OCI-LY1 (cell line): ENCODE measurements at regions not wholly inside any gene's neighbourhood (a gene's known extent, or its start where the extent isn't known, plus 50 kb on each side); places are given as distances from the start of the nearest gene placed in this dataset.

ENCODE experiments used
- H2AFZ ChIP-seq: fragments of 200-600 bp; sonication (generic), shearing (Covaris generic); 2 replicates; pipeline ENCODE4 v1.6.0; 2014; ENCODE audit warnings: antibody characterized with exemption, mild to moderate bottlenecking, low read length
- H3F3A ChIP-seq: fragments of 200-600 bp; sonication (generic), shearing (Covaris generic); 2 replicates; pipeline ENCODE4 v1.6.0; 2014; ENCODE audit warnings: mild to moderate bottlenecking, antibody characterized with exemption, low read length, moderate library complexity; ENCODE audit not compliant: insufficient read depth
- H3K27ac ChIP-seq: fragments of 200-600 bp; sonication (generic); 2 replicates; pipeline ENCODE4 v1.5.1; 2014; ENCODE audit warnings: low read length, mixed run types, mild to moderate bottlenecking, low read depth; ENCODE audit not compliant: poor library complexity, severe bottlenecking
- H3K27me3 ChIP-seq: fragments of 200-600 bp; sonication (generic); 2 replicates; pipeline ENCODE4 v1.6.0; 2014; ENCODE audit warnings: antibody characterized with exemption, mild to moderate bottlenecking, low read length, moderate library complexity; ENCODE audit not compliant: insufficient read depth
- H3K36me3 ChIP-seq: fragments of 200-600 bp; sonication (generic); 2 replicates; pipeline ENCODE4 v1.6.1; 2014; ENCODE audit warnings: mild to moderate bottlenecking, antibody characterized with exemption, low read length, moderate library complexity, mixed read lengths; ENCODE audit not compliant: insufficient read depth
- H3K4me1 ChIP-seq: fragments of 200-600 bp; sonication (generic); 2 replicates; pipeline ENCODE4 v1.5.1; 2014; ENCODE audit warnings: mild to moderate bottlenecking, low read length, moderate library complexity; ENCODE audit not compliant: insufficient read depth, severe bottlenecking
- H3K4me2 ChIP-seq: fragments of 200-600 bp; sonication (generic), shearing (Covaris generic); 2 replicates; pipeline ENCODE4 v1.6.1; 2014; ENCODE audit warnings: low read length
- H3K4me3 ChIP-seq: fragments of 200-600 bp; sonication (generic); 2 replicates; pipeline ENCODE4 v1.5.1; 2014; ENCODE audit warnings: low read length, low read depth, mild to moderate bottlenecking, mixed read lengths; ENCODE audit not compliant: poor library complexity, severe bottlenecking
- H3K79me2 ChIP-seq: fragments of 200-600 bp; shearing (Covaris generic); 2 replicates; pipeline ENCODE4 v1.6.1; 2016; ENCODE audit warnings: mixed run types, low read length, mixed read lengths; ENCODE audit not compliant: insufficient read depth
- H3K9ac ChIP-seq: fragments of 200-600 bp; sonication (generic), shearing (Covaris generic); 2 replicates; pipeline ENCODE4 v1.6.1; 2014; ENCODE audit warnings: mild to moderate bottlenecking, low read length, mixed read lengths
- H3K9me2 ChIP-seq: fragments of 200-600 bp; sonication (generic), shearing (Covaris generic); 2 replicates; pipeline ENCODE4 v1.6.1; 2014; ENCODE audit warnings: low read depth, mild to moderate bottlenecking, low read length, mixed read lengths
- H3K9me3 ChIP-seq: fragments of 200-600 bp; shearing (Covaris generic); 2 replicates; pipeline ENCODE4 v1.6.1; 2014; ENCODE audit warnings: low read length, mixed read lengths
- H4K20me1 ChIP-seq: fragments of 200-600 bp; sonication (generic), shearing (Covaris generic); 2 replicates; pipeline ENCODE4 v1.6.0; 2016; ENCODE audit warnings: mild to moderate bottlenecking, low read length; ENCODE audit not compliant: insufficient read depth
- EZH2 ChIP-seq: fragments of 200-600 bp; sonication (generic), shearing (Covaris generic); IDR thresholded peaks from 2 replicates; pipeline ENCODE4 v1.8.0; 2017; ENCODE audit warnings: borderline replicate concordance, mixed run types, mild to moderate bottlenecking, antibody characterized with exemption, low read length, moderate library complexity, mixed read lengths
- TF ChIP-seq, protein P1 (sequence below): fragments of 200-600 bp; sonication (generic), shearing (Covaris generic); IDR thresholded peaks from 2 replicates; pipeline ENCODE4 v1.5.1; 2017; ENCODE audit warnings: mild to moderate bottlenecking, antibody characterized with exemption, low read length, moderate library complexity, mixed read lengths

DNA sequence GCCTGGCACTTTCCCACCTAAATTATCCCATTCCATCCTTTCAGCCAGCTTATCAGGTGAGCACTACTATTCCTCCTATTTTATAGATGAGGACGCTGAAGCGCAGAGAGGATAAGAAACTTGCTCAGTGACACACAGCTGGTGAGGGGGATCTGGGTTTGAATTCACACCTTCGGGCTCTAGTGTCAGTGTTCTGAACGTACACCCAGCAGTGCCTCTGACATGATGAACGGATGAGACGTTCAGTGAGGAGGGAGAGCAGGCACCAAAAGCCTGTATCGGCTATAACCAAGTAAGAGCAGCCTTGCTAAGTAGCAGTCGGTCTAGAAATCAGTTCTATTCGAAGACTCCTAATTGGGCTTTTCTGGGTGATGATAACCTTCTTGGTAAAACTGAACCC, 167.0 kb downstream of the ASB1 start:
- no peak overlapping the region for H3K4me2 ChIP-seq
- H3K9me3 ChIP-seq: no peaks in the 10 kb centered on the region
- peaks cover 5% of the 10 kb centered on the region for H3K27me3 ChIP-seq
- no peaks in the 10 kb centered on the region for H3K79me2 ChIP-seq
- H4K20me1 ChIP-seq: no peaks in the 10 kb centered on the region
- no peaks in the 10 kb centered on the region for H3K4me1 ChIP-seq
- no peaks in the 10 kb centered on the region for H3F3A ChIP-seq
- H3K9me2 ChIP-seq: no peaks in the 10 kb centered on the region
- no peak for TF ChIP-seq EZH2
- TF ChIP-seq, protein P1, sequence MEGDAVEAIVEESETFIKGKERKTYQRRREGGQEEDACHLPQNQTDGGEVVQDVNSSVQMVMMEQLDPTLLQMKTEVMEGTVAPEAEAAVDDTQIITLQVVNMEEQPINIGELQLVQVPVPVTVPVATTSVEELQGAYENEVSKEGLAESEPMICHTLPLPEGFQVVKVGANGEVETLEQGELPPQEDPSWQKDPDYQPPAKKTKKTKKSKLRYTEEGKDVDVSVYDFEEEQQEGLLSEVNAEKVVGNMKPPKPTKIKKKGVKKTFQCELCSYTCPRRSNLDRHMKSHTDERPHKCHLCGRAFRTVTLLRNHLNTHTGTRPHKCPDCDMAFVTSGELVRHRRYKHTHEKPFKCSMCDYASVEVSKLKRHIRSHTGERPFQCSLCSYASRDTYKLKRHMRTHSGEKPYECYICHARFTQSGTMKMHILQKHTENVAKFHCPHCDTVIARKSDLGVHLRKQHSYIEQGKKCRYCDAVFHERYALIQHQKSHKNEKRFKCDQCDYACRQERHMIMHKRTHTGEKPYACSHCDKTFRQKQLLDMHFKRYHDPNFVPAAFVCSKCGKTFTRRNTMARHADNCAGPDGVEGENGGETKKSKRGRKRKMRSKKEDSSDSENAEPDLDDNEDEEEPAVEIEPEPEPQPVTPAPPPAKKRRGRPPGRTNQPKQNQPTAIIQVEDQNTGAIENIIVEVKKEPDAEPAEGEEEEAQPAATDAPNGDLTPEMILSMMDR: no peak
- H3K36me3 ChIP-seq: no peaks in the 10 kb centered on the region
- H2AFZ ChIP-seq: no peak overlapping the region
- no peak overlapping the region for H3K9ac ChIP-seq
- H3K4me3 ChIP-seq: no peak overlapping the region
- H3K27ac ChIP-seq: no peak overlapping the region

DNA sequence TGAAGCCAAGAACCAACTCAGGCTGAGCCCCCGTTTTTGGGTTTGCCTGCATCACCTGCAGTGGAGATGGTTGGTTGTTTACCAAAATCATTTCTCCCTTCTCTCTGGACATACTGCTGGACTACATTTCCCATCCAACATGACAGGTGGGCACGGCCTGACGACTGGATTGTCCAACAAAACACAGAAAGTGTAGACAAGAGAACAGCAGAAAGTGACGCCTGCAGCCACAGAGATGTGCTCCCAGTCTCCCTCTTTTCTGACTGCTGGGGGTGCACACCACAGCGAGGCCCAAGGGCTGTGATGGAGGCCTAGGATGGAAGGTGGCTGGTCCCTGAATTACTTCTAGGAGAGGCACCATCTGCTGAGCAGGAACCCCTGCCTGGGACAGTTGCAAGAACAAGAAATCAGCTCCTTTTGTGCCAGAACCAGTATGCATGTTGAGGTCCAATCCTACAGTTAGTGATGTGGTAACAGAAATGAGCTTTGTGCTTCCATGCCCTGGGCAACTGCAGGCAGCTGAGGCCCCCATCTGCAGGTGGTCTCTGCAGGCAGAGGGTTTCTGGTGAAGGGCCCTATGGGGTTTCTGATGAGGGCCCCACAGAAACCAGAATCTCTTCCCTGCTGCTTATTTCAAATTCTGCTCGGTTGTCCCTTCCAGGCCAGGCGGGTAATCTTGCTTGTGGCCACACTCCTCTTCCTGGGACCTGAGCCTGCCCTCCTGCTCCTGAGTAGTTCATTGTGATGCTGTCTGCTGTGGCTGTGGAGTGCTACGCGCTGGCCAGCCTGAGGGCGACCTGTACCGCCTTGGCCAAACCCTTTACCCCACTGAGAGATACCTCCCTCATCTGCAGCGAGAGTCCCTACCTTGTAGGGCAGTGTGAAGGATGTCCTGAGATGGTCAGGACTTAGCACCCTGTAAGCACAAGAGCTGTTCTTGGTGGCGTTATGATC, 168.3 kb downstream of the ASB1 start:
- peaks cover 5% of the 10 kb centered on the region for H3K27me3 ChIP-seq
- H3K9me2 ChIP-seq: no peaks in the 10 kb centered on the region
- H3K9ac ChIP-seq: no peak overlapping the region
- no peaks in the 10 kb centered on the region for H3K36me3 ChIP-seq
- no peak overlapping the region for H3K4me3 ChIP-seq
- no peak overlapping the region for H3K27ac ChIP-seq
- H4K20me1 ChIP-seq: no peaks in the 10 kb centered on the region
- no peak for TF ChIP-seq EZH2
- TF ChIP-seq, protein P1: no peak
- no peaks in the 10 kb centered on the region for H3F3A ChIP-seq
- no peaks in the 10 kb centered on the region for H3K4me1 ChIP-seq
- H2AFZ ChIP-seq: no peak overlapping the region
- no peaks in the 10 kb centered on the region for H3K9me3 ChIP-seq
- H3K4me2 ChIP-seq: no peak overlapping the region
- no peaks in the 10 kb centered on the region for H3K79me2 ChIP-seq

DNA sequence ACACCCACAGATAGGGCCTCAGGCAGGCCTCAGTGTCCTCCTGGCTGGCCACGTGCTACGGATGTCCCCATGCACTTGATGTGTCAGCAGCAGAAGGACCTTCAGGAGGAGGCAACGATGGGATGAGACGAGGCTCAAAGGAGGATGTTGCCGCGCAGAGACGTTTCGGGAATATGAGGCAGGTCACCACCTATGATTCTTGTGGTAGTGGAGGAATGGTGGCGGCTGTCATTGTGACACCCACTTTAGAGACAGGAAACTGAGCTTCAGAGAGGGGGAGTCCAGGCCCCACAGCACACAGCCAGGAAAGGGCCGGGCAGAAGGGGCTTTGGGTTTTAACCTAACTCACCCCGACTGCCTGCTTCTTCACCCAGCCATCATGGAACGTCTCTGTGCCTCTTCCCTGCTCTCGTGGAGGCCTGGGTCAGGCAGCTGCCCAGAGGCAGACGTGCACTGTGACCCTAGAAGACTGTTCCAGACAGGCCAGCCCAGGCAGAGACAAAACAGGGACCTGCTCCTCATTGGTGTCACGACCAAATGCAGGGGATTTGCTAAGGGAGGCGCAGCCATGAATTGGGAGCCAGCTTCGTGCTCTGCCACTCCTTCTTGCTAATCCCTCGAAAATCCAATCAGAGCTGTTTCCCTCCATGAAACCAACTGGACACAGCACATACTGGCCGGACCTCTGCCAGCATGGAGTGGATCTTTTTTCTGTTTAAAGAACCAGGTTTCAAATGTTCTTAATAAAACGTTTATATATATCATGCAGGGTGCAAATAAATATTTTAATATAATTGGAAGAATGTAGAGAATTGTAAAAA, 169.2 kb downstream of the ASB1 start:
- H3K27me3 ChIP-seq: peaks cover 5% of the 10 kb centered on the region
- H2AFZ ChIP-seq: no peak overlapping the region
- no peaks in the 10 kb centered on the region for H3K9me3 ChIP-seq
- no peak overlapping the region for H3K4me3 ChIP-seq
- no peaks in the 10 kb centered on the region for H3F3A ChIP-seq
- no peaks in the 10 kb centered on the region for H3K79me2 ChIP-seq
- H3K4me1 ChIP-seq: no peaks in the 10 kb centered on the region
- TF ChIP-seq, protein P1: no peak
- TF ChIP-seq EZH2: no peak
- H3K36me3 ChIP-seq: no peaks in the 10 kb centered on the region
- no peaks in the 10 kb centered on the region for H4K20me1 ChIP-seq
- no peak overlapping the region for H3K4me2 ChIP-seq
- H3K9ac ChIP-seq: no peak overlapping the region
- H3K9me2 ChIP-seq: no peaks in the 10 kb centered on the region
- no peak overlapping the region for H3K27ac ChIP-seq
